Pancreas (tissue), 10 donors: ENCODE measurements at regions not wholly inside any gene's neighbourhood (a gene's known extent, or its start where the extent isn't known, plus 50 kb on each side); places are given as distances from the start of the nearest gene placed in this dataset.
"Not testable (repeated sequence)": the region's sequence is repeated elsewhere in the genome, so short reads cannot be mapped to it uniquely, and the experiment has no call there.

Experiments
- ATAC-seq, 4 donors: fragments of 200-7000 bp; cut with Tn5 transposase; one replicate each; pipeline versions ENCODE4 v1.8.0 to v1.9.1; 2020; ENCODE audit warnings: mild to moderate bottlenecking in 4 of 4, moderate library complexity in 4 of 4
- DNase-seq, 6 donors: peaks; one replicate each; pipeline ENCODE4 v3.0.0-alpha.2; 2020
- FAIRE-seq: peaks from 2 replicates; lab custom pipeline; 2012; peaks lifted over from hg19 to GRCh38; lab: Jason Lieb, UNC
- H3K27ac ChIP-seq, 4 donors: fragments of 200-600 bp; sonication (generic); 1 replicate in 3 of 4; 2 replicates in 1 of 4; pipeline versions ENCODE4 v1.5.0 to v1.8.0; 2020
- H3K27me3 ChIP-seq, 4 donors: fragments of 200-600 bp; one replicate each; pipeline ENCODE4 v1.8.0; 2021
- H3K36me3 ChIP-seq, 3 donors: fragments of 200-600 bp; sonication (generic) in 1 of 3; one replicate each; pipeline versions ENCODE4 v1.5.0 to v1.8.0; 2020 to 2021
- H3K4me1 ChIP-seq, 3 donors: fragments of 200-600 bp; one replicate each; pipeline ENCODE4 v1.8.0; 2021
- H3K4me3 ChIP-seq, 4 donors: fragments of 200-600 bp; sonication (generic) in 2 of 4; one replicate each; pipeline versions ENCODE4 v1.5.0 to v1.8.0; 2020 to 2021
- H3K9me3 ChIP-seq, 4 donors: fragments of 200-600 bp; one replicate each; pipeline ENCODE4 v1.8.0; 2021
- CTCF ChIP-seq, 4 donors: fragments of 200-600 bp; sonication (generic) in 3 of 4; IDR thresholded peaks; one replicate each; pipeline versions ENCODE4 v1.5.0 to v1.8.0; 2021; ENCODE audit warnings: antibody characterized with exemption in 4 of 4
- WGBS, 2 donors: extraction: QIAGEN DNeasy Blood & Tissue Kit; methylation state at CpG; one replicate each; pipeline ENCODE4 v1.1.7; 2013; 5-methylcytosine and 5-hydroxymethylcytosine counted together
- intact Hi-C, 3 donors: fragments of 100-400 bp; cut with DNase I; formaldehyde crosslinking; loops; one replicate each; pipeline versions ENCODE4 v1.11.1 to v1.14.2; 2022
- donor health status: healthy with polysubstance abuse.
- donor health status: DM: no; HTN: no; CAD: no; lungs with moderate emphysema.
- donor health status: DM: no; HTN: no; CAD: no.
- donor health status: control.
- donor health status: control.
- donor health status: Bipolar disorder and iron deficiency.
- donor health status: DM: yes; HTN: yes; CAD: no.
- donor health status: DM: no; HTN: no; CAD: no.
- donor health status: DM: no; HTN: no; CAD: no.
- donor health status: DM: yes; HTN: yes; CAD: no.

GRCh38 chr3:11898611-11899325 lies 52.1 kb upstream of the TAMM41 start:
- intact Hi-C loops: no loop called here
- 79 to 80% methylated on average over 18 of the region's 18 CpGs for WGBS, 2 donors
- ATAC-seq: no peak
- TF ChIP-seq CTCF (IDR thresholded peaks at IDR 0.05): no peak
- Histone ChIP-seq H3K27ac (no peak overlapping the region), H3K36me3 (no peaks in the 10 kb centered on the region), H3K4me3 (no peak overlapping the region), H3K4me1 (no peaks in the 10 kb centered on the region), H3K27me3 (no peaks in the 10 kb centered on the region), H3K9me3 (no peaks in the 10 kb centered on the region)
- DNase-seq: no peak
- FAIRE-seq: no peak

GRCh38 chr3:11899389-11899788 lies 52.7 kb upstream of the TAMM41 start:
- WGBS, 2 donors: 59 to 67% methylated on average over 9 of the region's 9 CpGs
- H3K9me3 ChIP-seq, intact Hi-C loops, FAIRE-seq, H3K36me3 ChIP-seq, ATAC-seq, DNase-seq, H3K4me1 ChIP-seq, H3K27me3 ChIP-seq, H3K4me3 ChIP-seq, H3K27ac ChIP-seq: not testable (repeated sequence)

GRCh38 chr3:11899826-11900225 lies 53.1 kb upstream of the TAMM41 start:
- no peak for TF ChIP-seq CTCF (IDR thresholded peaks at IDR 0.05)
- no peaks in the 10 kb centered on the region for H3K4me1 ChIP-seq
- no peak for FAIRE-seq
- intact Hi-C loops: no loop called here
- H3K9me3 ChIP-seq: no peaks in the 10 kb centered on the region
- no peak for ATAC-seq
- no peaks in the 10 kb centered on the region for H3K36me3 ChIP-seq
- no peaks in the 10 kb centered on the region for H3K27me3 ChIP-seq
- DNase-seq: no peak
- no peak overlapping the region for H3K4me3 ChIP-seq
- WGBS, 2 donors: 68 to 77% methylated on average over 12 of the region's 12 CpGs
- H3K27ac ChIP-seq: no peak overlapping the region

- FAIRE-seq: no peak
- intact Hi-C loops: no loop called here
These were observed 54.1 kb upstream of the TAMM41 start for GRCh38 chr3:11900824-11901223.

GRCh38 chr3:11901286-11901875 lies 54.7 kb upstream of the TAMM41 start:
- H3K36me3 ChIP-seq: no peaks in the 10 kb centered on the region
- ATAC-seq (no peak), DNase-seq (no peak), FAIRE-seq (no peak)
- no peak overlapping the region for H3K27ac ChIP-seq
- H3K4me3 ChIP-seq: no peak overlapping the region
- 66 to 74% methylated on average over 6 to 7 of the region's 7 CpGs for WGBS, 2 donors
- H3K27me3 ChIP-seq: no peaks in the 10 kb centered on the region
- intact Hi-C loops: no loop called here
- TF ChIP-seq CTCF (IDR thresholded peaks at IDR 0.05): no peak
- H3K9me3 ChIP-seq: no peaks in the 10 kb centered on the region
- H3K4me1 ChIP-seq: no peaks in the 10 kb centered on the region

More at GRCh38 chr3:11900824-11901223, 54.1 kb upstream of the TAMM41 start:
- no peaks in the 10 kb centered on the region for H3K9me3 ChIP-seq
- no peak overlapping the region for H3K27ac ChIP-seq
- 78 to 85% methylated on average over 10 of the region's 10 CpGs for WGBS, 2 donors
- DNase-seq (no peak), ATAC-seq (no peak)
- no peaks in the 10 kb centered on the region for H3K36me3 ChIP-seq
- H3K4me1 ChIP-seq: no peaks in the 10 kb centered on the region
- no peak overlapping the region for H3K4me3 ChIP-seq
- no peaks in the 10 kb centered on the region for H3K27me3 ChIP-seq
- no peak for TF ChIP-seq CTCF (IDR thresholded peaks at IDR 0.05)
